Right ventricle myocardium inferior (tissue), 1 donor: ENCODE measurements at regions not wholly inside any gene's neighbourhood (a gene's known extent, or its start where the extent isn't known, plus 50 kb on each side); places are given as distances from the start of the nearest gene placed in this dataset.

ENCODE experiments used
- ATAC-seq: fragments of 200-7000 bp; cut with Tn5 transposase; one replicate; pipeline ENCODE4 v1.9.1; 2020; ENCODE audit warnings: mild to moderate bottlenecking, moderate library complexity
- DNase-seq: peaks from one replicate; pipeline ENCODE4 v3.0.0; 2021; ENCODE audit errors: missing footprints
- intact Hi-C: fragments of 100-400 bp; cut with DNase I; formaldehyde crosslinking; loops from one replicate; pipeline ENCODE4 v1.11.0; 2022
- donor health status: DM: no; HTN: yes; CAD: no; lungs with severe emphysema.

DNA sequence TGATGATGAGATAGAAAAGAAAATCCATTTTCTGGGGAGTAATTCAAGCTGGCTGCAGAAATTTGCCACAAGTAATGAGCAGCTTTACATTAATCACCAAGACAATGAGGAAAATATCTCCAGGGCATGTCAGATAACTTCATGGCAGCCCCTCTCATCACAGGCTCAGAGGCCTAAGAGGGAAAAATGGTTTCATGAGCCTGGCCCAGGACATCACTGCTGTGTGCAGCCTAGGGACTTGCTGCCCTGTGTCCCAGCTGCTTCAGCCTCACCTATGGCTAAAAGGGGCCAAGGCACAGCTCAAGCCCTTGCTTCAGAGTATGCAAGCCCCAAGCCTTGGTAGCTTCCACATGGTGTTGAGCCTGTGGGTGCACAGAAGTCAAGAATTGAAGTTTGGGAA is 161.7 kb downstream of the OPA1 start:
- intact Hi-C loops, result no loop called here
- DNase-seq, result no peak
- no peak for ATAC-seq

DNA sequence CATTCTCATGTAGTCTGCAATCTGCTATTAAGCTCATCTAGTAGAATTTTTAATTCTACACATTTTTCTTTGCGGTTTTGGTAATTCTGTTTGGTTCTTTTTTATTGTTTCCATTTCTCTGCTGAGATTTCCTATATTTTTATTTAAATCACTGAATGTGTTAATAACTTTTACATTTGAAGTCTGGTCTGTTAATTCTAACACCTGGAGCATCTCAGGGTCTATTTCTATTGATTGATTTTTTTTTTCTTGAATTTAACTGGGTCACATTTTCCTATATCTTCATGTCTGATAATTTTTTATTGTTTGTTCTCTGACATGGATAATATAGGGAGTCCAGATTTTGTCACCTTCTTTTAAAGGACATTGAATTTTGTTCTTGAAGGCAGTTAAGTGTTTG is 163.5 kb downstream of the OPA1 start:
- intact Hi-C loops, result no loop called here
- DNase-seq (no peak), ATAC-seq (no peak)

DNA sequence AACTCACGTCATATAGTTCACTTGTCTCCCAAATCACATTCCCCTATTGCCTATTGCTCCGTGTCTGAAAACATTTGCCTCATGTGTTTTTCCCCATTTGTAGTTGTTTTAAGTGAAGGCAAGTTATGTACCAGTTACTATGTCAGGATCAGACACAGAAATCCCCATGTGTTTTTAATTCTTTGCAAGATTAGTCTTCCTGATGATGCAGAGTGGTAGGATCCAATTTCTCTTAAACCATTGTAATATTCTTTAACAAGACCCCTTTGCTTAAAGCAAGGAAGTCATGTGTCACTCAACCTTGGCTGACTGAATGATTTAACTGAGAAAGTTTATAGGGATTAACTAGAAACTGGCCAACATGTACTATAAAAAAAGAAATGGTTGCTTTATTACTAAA is 164.4 kb downstream of the OPA1 start:
- intact Hi-C loops, result no loop called here
- DNase-seq (no peak), ATAC-seq (no peak)

DNA sequence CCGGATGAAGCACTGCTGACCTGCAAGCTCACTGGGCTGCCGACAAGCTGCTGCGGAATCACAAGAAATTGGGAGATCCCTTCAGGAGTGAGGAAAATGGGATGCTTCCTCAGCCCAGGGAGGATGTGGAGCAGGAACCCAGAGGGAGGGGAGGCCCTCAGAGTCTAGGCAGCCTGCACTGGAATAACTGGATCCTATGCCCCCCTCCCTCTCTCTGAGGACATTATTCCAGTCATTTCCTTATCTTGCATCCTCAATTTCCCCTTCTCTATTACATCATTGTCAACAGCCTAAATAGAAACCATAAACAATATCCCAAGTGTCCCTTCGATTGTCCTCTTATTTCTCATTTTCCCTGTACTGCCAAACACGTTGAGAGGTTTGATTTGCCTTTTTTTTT is 169.0 kb downstream of the OPA1 start:
- intact Hi-C loops, result no loop called here
- DNase-seq (no peak), ATAC-seq (no peak)

DNA sequence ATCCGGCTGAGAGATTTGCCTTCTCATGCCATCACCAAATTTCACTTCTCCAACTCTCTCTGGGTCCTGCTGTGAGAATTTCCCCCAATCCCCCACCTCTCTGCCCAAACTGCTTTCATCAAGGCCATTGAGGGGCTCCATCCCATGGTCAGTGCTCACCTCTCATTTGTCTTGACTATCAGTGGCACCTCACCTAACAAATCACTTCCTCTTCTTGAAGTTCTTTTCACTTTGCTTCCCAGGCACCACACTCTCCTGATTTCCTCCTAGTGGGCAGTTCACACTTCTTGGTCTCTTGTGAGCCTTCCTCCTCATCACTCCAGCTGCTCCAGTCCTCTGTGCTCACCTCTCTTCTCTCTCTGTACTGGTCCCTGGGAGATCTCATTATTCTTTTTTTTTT is 169.6 kb downstream of the OPA1 start:
- ATAC-seq (no peak), DNase-seq (no peak)
- intact Hi-C loops, result no loop called here

DNA sequence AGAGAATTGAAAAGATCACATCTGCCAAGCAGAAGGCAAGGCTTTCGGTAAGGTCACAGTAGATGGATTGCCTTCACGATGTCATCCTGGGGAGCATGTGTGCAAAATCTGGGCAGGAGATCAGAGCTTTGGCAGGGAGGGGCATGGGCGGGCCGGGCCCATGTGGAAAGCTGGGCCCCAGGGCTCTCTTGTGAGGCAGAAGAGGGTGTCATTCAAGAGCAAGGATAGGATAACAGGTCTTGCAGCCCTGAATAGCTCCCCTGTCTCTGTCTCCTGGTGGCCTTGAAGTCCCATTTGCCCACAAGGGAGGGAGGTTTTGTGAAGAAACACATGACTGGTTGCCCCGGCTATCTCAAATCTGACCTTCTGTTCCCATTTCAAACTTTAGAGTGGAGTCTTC is 172.0 kb downstream of the OPA1 start:
- DNase-seq (no peak), ATAC-seq (no peak)
- intact Hi-C loops, result no loop called here

DNA sequence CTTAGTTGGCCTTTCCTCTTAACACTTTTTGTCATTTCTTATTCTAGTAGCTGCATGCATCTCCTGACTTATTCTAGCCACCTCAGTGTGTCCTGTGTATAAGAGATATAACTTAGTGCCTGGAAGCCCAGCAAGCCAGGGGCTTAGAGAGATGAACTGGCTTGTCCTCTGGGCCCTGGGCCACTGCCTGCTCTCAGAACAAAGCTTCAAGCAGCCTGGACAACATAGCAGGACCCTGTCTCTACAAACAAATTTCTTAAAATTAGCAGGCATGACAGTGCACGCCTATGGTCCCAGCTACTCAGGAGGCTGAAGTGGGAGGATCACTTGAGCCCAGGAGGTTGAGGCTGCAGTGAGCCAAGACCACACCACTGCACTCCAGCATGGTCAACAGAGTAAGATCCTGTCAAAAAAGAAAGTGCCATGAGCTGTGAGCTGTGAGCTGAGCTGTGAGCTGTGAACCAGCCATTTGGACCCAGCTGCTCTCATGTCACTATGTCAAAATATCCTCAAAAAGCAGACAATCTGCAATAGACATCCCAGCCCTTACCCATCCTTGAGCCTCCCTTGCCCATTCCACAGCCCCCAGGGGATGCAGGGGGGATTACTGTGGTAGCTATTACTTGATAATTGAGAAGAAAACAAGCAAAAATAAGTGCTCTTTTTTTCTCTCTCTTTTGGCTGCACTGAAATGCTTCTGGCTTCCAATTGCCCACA is 174.5 kb downstream of the OPA1 start:
- DNase-seq, result no peak
- intact Hi-C loops, result no loop called here
- peak; percentile 19 for ATAC-seq

DNA sequence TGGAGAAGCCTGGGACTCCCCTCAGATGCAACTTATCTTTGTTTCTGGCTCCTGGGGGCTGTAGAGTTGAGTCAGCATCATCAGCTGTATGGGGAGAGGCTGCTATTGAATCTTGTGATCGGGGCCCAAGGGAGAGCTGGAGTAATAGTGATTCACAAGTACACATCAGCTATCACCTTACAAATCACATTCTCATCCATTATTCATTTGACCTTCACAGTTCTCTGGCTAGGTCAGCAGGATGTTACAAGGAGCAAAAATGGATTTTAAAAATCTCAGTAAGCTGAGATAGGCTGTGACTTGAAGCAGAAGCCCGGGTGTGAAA is 175.0 kb downstream of the OPA1 start:
- DNase-seq (no peak), ATAC-seq (peak; percentile 31)
- intact Hi-C loops, result no loop called here

DNA sequence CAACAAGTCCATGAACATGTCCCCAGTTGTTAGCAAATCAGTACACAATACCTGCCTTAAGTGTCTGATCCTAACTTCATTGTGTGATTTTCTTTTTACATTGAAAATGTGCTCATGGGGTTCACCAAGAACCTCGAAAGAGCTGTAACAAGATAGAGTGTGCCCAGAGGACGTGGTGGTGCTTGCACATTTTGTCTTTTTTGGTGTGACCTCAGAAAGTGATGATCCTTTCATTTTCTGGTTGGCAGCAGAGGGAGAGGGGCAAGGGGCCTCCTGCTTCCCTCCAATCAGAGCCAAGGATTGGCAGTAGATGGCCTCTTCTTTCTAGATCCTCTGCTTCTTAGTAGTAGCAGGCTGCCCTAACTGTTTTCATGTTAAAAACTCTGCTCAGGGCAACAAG is 176.4 kb downstream of the OPA1 start:
- ATAC-seq, result no peak
- intact Hi-C loops, result no loop called here
- DNase-seq, result no peak

DNA sequence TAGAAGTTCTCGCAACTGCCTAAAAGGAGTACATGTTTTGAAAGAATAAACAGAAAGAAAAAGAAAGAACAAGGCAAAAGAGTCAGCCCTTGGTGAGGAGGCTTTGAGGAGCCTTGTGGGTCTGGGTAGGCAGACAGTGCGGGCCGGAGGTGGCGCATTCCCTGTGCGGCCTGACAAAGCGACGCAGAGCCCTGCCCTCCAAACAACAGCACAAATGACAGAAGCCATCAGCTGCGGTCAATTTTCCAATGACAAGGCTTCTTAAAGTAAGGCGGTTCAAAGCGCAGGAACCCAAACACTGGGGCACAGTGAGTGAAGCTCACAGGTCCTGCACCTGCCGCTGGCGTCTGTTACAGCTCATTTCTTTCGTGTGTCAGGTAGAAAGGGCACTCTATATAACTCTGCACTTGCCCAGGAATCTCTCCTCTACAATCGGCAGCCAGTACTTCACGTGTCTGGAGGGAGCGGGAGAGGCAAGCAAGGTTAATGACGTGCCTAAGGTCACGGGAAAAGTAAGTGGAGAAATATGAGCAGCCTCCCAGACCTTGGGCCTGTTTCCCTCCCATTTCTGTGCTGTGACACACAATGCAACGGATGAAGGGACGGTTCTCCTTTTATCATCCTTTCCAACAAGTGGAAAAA is 178.1 kb downstream of the OPA1 start:
- no peak for ATAC-seq
- no peak for DNase-seq
- intact Hi-C loops, result no loop called here

DNA sequence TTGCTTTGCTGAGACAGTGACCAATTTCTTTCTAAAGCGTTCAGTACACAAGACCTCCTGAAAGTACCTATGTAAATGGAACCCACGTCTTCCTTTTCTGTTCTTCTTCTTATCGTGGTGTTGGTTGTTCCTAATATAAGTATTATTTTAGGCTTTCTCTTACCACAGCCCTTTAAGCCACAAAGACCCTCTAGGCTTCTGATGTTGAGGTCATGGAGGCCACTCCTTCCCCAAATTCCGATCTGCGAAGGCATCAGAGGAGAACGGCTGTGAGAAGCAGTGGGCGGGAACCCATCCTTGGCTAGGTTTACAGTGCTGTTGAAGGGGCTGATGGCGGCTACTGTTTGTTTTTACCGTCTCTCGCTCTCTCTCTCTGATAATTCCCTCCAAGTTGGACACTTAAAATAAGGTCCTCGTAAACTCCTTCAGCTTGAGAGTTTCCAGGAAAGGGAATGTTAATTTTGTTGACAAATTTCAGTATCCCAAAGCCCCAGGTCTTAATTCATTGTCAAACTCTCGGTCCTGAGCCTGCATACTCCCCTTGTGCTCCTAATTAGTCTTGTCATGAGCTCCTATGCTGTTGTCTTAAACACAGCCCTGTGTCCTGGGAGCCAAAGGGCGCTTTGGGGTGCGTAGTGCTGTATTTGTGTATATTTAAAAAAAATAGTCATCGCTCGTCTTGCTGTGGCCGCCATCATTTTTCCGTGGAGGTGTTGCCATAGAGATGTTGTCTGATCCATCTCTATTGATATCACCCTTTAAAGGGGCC is 178.8 kb downstream of the OPA1 start:
- ATAC-seq (no peak), DNase-seq (no peak)
- intact Hi-C loops, result no loop called here

DNA sequence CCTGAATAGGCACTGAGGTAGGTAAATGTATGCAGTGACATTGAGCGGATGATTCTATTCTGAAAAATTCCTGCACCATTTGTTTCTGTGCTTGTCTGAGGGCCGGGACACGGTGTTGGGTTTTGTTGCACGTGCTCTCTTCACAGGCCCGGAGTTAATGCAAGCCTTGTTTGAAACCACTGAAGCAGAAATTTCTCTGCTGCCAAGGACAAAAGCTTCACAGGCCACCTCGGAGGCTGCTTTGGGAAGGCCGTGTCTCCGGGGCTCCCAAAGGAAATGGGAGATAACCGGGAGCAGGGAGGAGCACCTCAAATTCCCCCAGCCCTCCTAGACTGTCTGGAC is 179.4 kb downstream of the OPA1 start:
- ATAC-seq (no peak), DNase-seq (no peak)
- intact Hi-C loops, result no loop called here

DNA sequence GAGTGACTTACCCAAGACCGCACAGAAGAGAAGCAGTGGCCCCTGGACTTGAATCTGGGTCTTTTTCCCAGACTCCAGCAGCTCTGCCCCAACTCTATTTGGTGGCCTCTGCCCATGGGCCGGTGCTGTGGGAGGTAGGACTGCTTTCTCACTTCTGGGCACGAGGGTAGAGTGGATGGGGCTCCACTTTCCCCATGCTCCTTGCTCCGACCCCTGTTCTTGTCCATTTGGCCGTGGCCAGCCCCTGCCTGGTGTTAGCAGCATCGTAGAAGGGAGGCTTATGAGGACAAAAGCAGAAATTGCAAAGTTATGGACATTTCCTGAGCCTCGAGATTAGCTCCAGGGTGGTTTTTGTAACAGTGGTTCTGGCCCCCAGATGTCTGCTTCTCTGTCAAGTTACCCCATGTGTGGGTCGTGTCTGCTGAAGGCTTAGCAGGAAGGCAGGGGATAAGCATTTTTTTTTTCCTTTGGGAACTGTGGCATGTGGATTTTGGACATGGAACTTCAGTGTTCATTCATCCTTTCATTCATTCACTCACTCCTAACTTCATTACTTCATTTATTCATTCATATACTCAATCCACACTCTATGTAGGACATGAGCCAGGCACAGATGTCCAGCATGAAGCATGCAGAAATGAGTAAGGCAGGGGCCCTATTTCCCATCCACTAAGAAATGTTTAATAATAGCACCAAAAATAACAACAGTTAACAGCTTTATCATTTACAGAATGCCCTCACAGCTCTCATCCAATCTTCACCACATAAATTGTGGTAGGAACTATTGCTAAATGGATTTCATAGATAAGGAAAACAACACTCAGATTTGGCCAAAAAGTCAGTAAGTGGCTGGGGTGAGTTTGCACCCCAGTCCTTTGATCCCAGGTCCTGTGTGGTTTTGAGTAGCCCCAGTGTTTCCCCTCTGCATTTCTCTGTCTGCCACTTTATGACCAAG is 180.5 kb downstream of the OPA1 start:
- intact Hi-C loops, result no loop called here
- no peak for DNase-seq
- no peak for ATAC-seq

DNA sequence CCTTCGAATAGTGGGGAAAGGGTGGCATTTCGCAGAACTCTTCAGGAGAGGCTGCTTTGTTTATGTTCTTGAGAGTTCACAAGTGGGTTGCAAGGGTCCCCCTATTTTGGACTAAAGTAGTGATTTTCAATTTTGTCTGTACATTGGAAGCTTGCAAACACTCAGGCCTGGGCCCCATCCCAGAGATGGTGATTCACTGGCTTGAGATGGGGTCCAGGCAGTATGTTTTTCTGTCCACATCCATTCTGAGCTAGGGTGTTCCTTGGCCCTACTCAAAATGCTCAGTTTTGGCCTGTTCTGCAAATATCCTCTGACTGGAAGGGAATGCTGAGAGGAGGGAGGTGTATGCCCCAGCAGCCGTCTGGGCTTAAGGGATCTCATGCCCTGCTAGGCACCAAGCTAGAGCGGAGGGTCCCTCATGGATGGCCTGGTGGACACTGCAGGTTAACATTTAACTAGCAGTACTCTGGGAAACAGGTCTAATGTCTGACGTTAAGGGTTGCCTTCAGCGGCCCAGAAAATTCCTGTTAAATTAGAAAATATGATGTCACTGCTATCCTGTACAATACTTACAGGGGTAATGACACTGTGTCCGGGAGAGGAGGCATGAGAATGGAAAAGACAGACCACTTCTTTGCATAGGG is 181.4 kb downstream of the OPA1 start:
- intact Hi-C loops, result no loop called here
- DNase-seq (no peak), ATAC-seq (no peak)

DNA sequence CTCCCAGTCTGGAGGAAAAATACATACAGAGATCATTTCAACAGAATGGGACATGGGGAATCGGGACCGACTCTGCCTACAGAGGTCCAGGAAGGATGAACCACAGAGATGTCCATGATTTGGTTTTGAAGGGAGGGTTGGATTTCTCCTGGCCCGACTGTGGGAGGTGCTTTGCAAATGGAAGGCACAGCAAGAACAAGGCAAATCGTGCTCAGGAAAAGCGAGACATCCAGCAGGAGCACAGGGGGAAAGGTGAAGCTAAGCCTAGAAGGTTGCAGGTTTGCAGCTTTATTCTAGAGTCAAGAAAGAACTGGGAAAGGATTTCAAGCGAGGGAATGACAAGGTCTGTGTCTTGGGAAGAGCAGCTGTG is 181.9 kb downstream of the OPA1 start:
- no peak for ATAC-seq
- DNase-seq, result no peak

DNA sequence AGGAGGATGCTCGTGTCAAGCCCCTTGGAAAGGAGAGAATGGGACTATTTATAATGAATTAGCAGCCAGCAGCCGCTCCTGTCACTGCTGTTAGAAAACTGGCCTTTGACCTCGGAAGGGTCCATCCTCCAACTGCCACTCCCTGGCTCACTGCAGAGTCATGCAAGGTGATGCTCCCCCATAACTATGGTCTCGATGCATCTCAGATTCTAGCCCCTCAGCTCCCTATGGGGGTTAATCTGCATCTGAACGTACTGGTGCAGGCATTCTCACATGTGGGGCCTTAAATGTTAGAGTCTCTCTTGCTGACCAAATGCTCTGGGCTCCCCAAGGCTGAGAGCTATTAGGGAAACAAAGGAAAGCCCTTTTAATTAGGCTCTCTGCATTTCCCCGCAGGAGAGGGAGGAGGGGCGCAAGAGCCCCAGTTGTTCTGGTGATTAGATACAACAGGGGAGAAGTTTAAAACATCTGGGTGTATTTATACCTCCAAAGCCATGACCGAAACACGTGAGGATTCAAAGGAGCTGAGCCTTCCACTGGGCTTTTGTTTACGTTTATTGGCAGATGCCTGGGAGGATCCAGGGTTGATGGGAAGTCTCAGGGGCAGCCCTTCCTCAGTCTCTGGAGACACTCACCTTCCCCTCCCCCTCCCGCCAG is 182.5 kb downstream of the OPA1 start:
- no peak for ATAC-seq
- intact Hi-C loops, result no loop called here
- DNase-seq, result no peak

More for the DNA sequence above, 181.9 kb downstream of the OPA1 start:
- intact Hi-C loops, result no loop called here

DNA sequence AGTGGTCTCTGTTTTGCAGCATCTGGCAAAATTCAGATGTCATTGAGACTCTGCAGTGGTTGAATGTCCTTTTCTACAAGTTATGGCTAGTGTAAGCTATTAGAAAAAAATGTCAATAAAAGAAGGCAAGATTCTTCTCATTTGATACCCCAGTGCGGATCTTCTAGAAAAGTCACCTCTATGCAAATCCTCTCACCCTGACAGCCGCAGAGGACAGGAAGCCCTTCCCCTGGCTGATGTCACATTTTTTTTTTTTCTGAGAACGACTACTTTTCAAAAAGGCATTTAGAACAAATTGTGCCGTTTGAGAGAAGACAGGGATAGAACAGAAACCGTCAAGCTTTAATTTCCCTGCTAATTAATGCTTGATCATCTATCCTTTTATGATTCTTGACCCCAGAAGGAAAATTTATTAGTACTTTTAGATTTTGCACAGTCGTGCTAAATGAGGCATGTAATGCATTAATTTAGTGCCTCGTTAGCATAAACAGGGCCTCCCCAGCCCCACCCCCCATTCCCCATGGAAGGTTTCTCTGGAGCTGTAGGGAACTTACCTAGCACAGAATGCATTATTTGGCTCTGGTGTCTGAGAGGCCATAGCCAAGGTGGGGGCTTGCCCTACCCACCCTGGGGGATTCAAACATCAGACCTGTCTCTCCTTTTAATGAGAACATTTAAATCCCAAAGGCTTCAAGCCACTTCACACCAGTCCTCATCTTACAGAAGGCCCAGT is 183.8 kb downstream of the OPA1 start:
- no peak for ATAC-seq
- intact Hi-C loops, result no loop called here
- DNase-seq, result no peak

DNA sequence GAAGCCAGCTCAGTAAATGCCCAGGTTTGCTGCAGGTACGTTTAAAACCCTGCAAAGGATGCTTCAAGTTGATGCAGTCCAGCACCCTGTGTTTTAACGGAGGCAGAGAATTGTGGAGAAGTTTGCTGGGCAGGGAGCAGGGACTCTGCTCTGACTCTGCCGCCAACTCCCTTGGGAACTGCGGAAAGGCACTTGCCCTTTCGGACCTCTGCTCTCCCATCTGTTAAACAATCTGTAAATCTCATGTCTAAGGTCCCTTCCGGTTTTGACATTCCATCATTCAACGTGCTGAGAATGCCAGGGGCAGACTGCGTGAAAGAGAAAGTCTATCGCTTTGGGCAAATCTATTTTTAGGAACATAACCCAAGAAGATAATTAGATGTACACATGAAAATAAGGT is 184.5 kb downstream of the OPA1 start:
- intact Hi-C loops, result no loop called here
- ATAC-seq, result no peak
- DNase-seq, result no peak
